GM23248 (cell line): ENCODE measurements at regions not wholly inside any gene's neighbourhood (a gene's known extent, or its start where the extent isn't known, plus 50 kb on each side); places are given as distances from the start of the nearest gene placed in this dataset.

Experiments
- DNase-seq: peaks from one replicate; pipeline ENCODE4 v3.0.0-alpha.2; 2015
- H2AFZ ChIP-seq: fragments of 200-600 bp; sonication (generic); 2 replicates; pipeline ENCODE4 v1.6.1; 2016; ENCODE audit warnings: antibody characterized with exemption
- H3F3A ChIP-seq: fragments of 200-600 bp; sonication (generic); 2 replicates; pipeline ENCODE4 v1.6.1; 2016; ENCODE audit warnings: mild to moderate bottlenecking, antibody characterized with exemption, mixed run types; ENCODE audit not compliant: insufficient read depth
- H3K27ac ChIP-seq: fragments of 200-600 bp; sonication (generic); 2 replicates; pipeline ENCODE4 v1.5.1; 2016; ENCODE audit warnings: mild to moderate bottlenecking
- H3K27me3 ChIP-seq: fragments of 200-600 bp; sonication (generic); replicated peaks from 2 replicates; pipeline ENCODE4 v1.6.1; 2016; ENCODE audit warnings: mild to moderate bottlenecking; ENCODE audit not compliant: insufficient read depth
- H3K36me3 ChIP-seq: fragments of 200-600 bp; sonication (generic); 2 replicates; pipeline ENCODE4 v1.6.1; 2016; ENCODE audit warnings: low read depth, mild to moderate bottlenecking
- H3K4me1 ChIP-seq: fragments of 200-600 bp; sonication (generic); 2 replicates; pipeline ENCODE4 v1.6.1; 2016; ENCODE audit warnings: mild to moderate bottlenecking; ENCODE audit not compliant: insufficient read depth
- H3K4me2 ChIP-seq: fragments of 200-600 bp; sonication (generic); one replicate; pipeline ENCODE4 v1.6.1; 2016; ENCODE audit warnings: mild to moderate bottlenecking; ENCODE audit not compliant: unreplicated experiment
- H3K4me3 ChIP-seq: fragments of 200-600 bp; sonication (generic); 2 replicates; pipeline ENCODE4 v1.5.1; 2016; ENCODE audit warnings: mild to moderate bottlenecking
- H3K79me2 ChIP-seq: fragments of 200-600 bp; sonication (generic); 2 replicates; pipeline ENCODE4 v1.6.1; 2016; ENCODE audit warnings: mild to moderate bottlenecking; ENCODE audit not compliant: insufficient read depth
- H3K9ac ChIP-seq: fragments of 200-600 bp; sonication (generic); 2 replicates; pipeline ENCODE4 v1.6.1; 2016; ENCODE audit warnings: mild to moderate bottlenecking
- H3K9me2 ChIP-seq: fragments of 200-600 bp; sonication (generic); 2 replicates; pipeline ENCODE4 v1.6.1; 2016; ENCODE audit warnings: mixed run types, mild to moderate bottlenecking, moderate library complexity; ENCODE audit not compliant: insufficient read depth
- H3K9me3 ChIP-seq: fragments of 200-600 bp; sonication (generic); one replicate; pipeline ENCODE4 v1.6.1; 2017; ENCODE audit warnings: low read depth
- H4K20me1 ChIP-seq: fragments of 200-600 bp; sonication (generic); 2 replicates; pipeline ENCODE4 v1.6.0; 2016; ENCODE audit not compliant: insufficient read depth
- EZH2 ChIP-seq: fragments of 200-600 bp; sonication (generic); IDR thresholded peaks from 2 replicates; pipeline ENCODE4 v1.6.1; 2018; ENCODE audit warnings: antibody characterized with exemption, mild to moderate bottlenecking; ENCODE audit not compliant: insufficient read depth, poor library complexity, severe bottlenecking
- EZH2phosphoT487 ChIP-seq: fragments of 200-600 bp; sonication (generic); IDR thresholded peaks from 2 replicates; pipeline ENCODE4 v1.6.1; 2018; ENCODE audit warnings: antibody characterized with exemption, moderate library complexity, mild to moderate bottlenecking, low read depth; ENCODE audit not compliant: insufficient read depth
- whole genome bisulfite sequencing, 2 experiments: methylation state at CpG; one replicate each; pipeline ENCODE4 v1.1.6; 2015 to 2017; ENCODE audit warnings: low lambda C conversion rate in 2 of 2, low coverage in 1 of 2; ENCODE audit errors: missing lambda C conversion rate in 2 of 2; 5-methylcytosine and 5-hydroxymethylcytosine counted together
- in situ Hi-C: fragments of 300-500 bp; cut with MboI; formaldehyde crosslinking; loops from 2 replicates; pipeline ENCODE4 v1.15.0; 2020

DNA sequence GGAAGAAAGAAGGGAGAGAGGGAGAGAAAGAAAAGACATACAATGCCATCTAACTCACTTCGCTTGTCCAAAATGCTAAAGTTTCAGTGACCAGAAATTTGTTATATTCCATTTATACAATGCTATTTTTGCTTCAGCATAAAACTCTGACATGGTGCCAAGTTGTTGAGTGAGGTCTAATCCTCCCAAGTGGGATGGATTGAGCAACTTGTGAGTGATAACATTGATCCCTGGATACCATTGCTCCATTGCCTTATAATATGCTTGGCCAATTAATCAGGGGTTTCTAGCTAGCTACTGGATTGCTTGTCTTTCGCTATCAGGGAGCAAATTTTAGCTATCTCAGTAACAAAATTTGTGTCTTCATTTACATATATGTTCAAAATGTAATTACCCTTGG, 615.6 kb upstream of the DPPA4 start:
- no peak for DNase-seq
- Histone ChIP-seq H3K9me3 (no peaks in the 10 kb centered on the region), H3K9me2 (no peaks in the 10 kb centered on the region), H3K27ac (no peak overlapping the region), H3K4me3 (no peak overlapping the region), H3K27me3 (no peaks in the 10 kb centered on the region), H3K4me2 (no peak overlapping the region), H2AFZ (no peak overlapping the region), H3K9ac (no peak overlapping the region), H3K79me2 (no peaks in the 10 kb centered on the region), H4K20me1 (no peaks in the 10 kb centered on the region), H3K36me3 (no peaks in the 10 kb centered on the region), H3K4me1 (no peaks in the 10 kb centered on the region), H3F3A (no peaks in the 10 kb centered on the region)
- TF ChIP-seq EZH2phosphoT487 = no peak
- TF ChIP-seq EZH2 = no peak
- 48 to 62% methylated on average over 2 of the region's 2 CpGs for WGBS, 2 experiments
- in situ Hi-C loops = no loop called here

DNA sequence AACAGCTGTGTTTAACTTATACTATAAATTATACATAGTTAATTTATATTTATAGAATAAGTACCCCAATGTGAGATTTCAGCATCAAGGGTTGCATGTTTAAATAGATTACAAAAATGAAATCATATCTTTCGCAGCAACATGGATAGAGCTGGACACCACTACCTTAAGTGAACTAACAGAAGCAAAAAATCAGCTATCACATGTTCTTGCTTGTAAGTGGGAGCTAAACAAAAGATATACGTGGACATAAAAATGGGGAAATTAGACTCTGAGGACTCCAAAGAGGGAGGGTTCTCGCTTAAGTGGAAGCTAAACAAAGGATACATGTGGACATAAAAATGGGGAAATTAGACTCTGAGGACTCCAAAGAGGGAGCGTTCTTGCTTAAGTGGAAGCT, 626.5 kb upstream of the DPPA4 start:
- no peaks in the 10 kb centered on the region for H3K27me3 ChIP-seq
- in situ Hi-C loops = no loop called here
- no peak overlapping the region for H3K4me3 ChIP-seq
- H2AFZ ChIP-seq = no peak overlapping the region
- no peaks in the 10 kb centered on the region for H3F3A ChIP-seq
- H3K9me3 ChIP-seq = no peaks in the 10 kb centered on the region
- no peak overlapping the region for H3K4me2 ChIP-seq
- no peaks in the 10 kb centered on the region for H4K20me1 ChIP-seq
- TF ChIP-seq EZH2phosphoT487 = no peak
- no peak for TF ChIP-seq EZH2
- H3K4me1 ChIP-seq = no peaks in the 10 kb centered on the region
- H3K9ac ChIP-seq = no peak overlapping the region
- H3K36me3 ChIP-seq = no peaks in the 10 kb centered on the region
- H3K79me2 ChIP-seq = no peaks in the 10 kb centered on the region
- no peak for DNase-seq
- 66 to 70% methylated on average over 4 of the region's 4 CpGs for WGBS, 2 experiments
- no peaks in the 10 kb centered on the region for H3K9me2 ChIP-seq
- no peak overlapping the region for H3K27ac ChIP-seq

DNA sequence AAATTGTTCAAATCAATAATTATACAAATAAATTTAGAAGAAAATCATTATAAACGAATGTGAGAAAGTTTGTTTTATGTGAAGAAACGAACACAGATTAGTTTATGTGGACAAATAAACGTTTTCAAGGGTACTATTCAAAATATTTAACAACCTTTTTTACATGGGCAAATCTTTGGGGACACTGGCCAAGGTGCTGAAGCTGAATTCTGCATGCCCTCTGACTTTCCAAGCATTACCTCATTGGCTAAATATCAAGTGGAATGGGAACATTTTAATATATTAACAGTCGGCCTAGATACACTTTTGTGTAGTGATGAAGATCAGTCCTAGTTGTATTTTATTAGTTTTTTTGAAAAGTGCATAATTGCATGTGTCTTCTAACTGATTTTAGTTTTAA, 636.4 kb upstream of the DPPA4 start:
- Histone ChIP-seq H4K20me1 (no peaks in the 10 kb centered on the region), H2AFZ (no peak overlapping the region), H3K27ac (no peak overlapping the region), H3K27me3 (no peaks in the 10 kb centered on the region), H3K36me3 (no peaks in the 10 kb centered on the region), H3F3A (no peaks in the 10 kb centered on the region), H3K4me3 (no peak overlapping the region), H3K9me2 (no peaks in the 10 kb centered on the region), H3K9me3 (no peaks in the 10 kb centered on the region), H3K4me2 (no peak overlapping the region), H3K79me2 (no peaks in the 10 kb centered on the region), H3K4me1 (no peaks in the 10 kb centered on the region), H3K9ac (no peak overlapping the region)
- WGBS, 2 experiments = 7 to 8% methylated on average over 4 of the region's 4 CpGs
- in situ Hi-C loops = no loop called here
- TF ChIP-seq EZH2phosphoT487 (no peak), EZH2 (no peak)
- DNase-seq = peak; percentile 32

DNA sequence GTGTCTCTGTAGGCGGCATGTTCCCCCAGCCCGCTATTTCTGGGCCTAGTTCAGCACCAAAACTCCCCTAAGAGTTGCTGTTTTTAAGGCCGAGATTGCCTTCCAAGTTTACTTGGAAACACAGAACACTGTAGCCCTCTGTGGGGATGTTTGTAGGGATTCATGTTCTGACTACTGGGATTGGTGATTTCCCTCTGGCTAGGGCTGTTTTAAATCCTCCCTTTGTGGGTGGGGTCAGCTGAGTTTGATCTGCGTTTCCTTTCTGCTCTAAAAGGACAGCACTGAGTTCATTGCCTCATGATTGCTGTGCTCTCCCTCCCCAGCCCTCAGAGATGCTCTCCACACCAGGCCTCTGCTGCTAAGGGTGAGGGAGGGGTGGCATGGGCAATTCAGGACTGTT, 640.6 kb upstream of the DPPA4 start:
- DNase-seq = no peak
- Histone ChIP-seq H4K20me1 (no peaks in the 10 kb centered on the region), H3K4me1 (no peaks in the 10 kb centered on the region), H3K9me2 (no peaks in the 10 kb centered on the region), H3K4me3 (no peak overlapping the region), H3K27me3 (no peaks in the 10 kb centered on the region), H3K9me3 (no peaks in the 10 kb centered on the region), H3K27ac (no peak overlapping the region), H2AFZ (no peak overlapping the region), H3K79me2 (no peaks in the 10 kb centered on the region), H3K9ac (no peak overlapping the region), H3F3A (no peaks in the 10 kb centered on the region), H3K36me3 (no peaks in the 10 kb centered on the region), H3K4me2 (no peak overlapping the region)
- TF ChIP-seq EZH2 (no peak), EZH2phosphoT487 (no peak)
- in situ Hi-C loops = no loop called here
- 72 to 84% methylated on average over 4 of the region's 4 CpGs for WGBS, 2 experiments

DNA sequence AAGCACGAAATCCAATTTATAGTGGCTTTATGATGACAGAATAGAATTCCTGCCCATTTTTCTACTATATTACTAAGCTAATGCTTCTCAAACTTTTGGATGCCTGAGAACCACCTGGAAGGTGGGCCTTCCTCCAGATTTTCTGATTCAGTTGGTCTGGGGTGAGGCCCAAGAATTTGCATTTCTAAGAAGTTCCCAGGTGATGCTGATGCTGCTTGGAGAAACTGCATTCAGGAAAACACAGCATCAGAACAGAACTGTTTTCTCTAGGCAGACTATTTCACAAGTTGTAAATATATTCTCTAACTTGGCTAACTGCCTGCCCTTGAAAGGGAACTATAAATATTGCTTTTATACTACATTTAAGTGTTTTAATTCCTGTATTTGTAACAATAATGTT, 644.9 kb upstream of the DPPA4 start:
- Histone ChIP-seq H3K4me1 (no peaks in the 10 kb centered on the region), H3K36me3 (no peaks in the 10 kb centered on the region), H3K4me2 (no peak overlapping the region), H2AFZ (no peak overlapping the region), H3K4me3 (no peak overlapping the region), H3K27ac (no peak overlapping the region), H3K9me2 (no peaks in the 10 kb centered on the region), H4K20me1 (no peaks in the 10 kb centered on the region), H3F3A (no peaks in the 10 kb centered on the region), H3K79me2 (no peaks in the 10 kb centered on the region), H3K9me3 (no peaks in the 10 kb centered on the region), H3K9ac (no peak overlapping the region), H3K27me3 (no peaks in the 10 kb centered on the region)
- no peak for DNase-seq
- no peak for TF ChIP-seq EZH2phosphoT487
- TF ChIP-seq EZH2 = no peak
- WGBS, 2 experiments = 75 to 100% methylated on average over 1 of the region's 1 CpG
- in situ Hi-C loops = no loop called here
